A204.1 (cell line): ENCODE measurements at regions not wholly inside any gene's neighbourhood (a gene's known extent, or its start where the extent isn't known, plus 50 kb on each side); places are given as distances from the start of the nearest gene placed in this dataset.

Experiments
- FAIRE-seq: peaks from 2 replicates; lab custom pipeline; 2012; peaks lifted over from hg19 to GRCh38; lab: Jason Lieb, UNC

DNA sequence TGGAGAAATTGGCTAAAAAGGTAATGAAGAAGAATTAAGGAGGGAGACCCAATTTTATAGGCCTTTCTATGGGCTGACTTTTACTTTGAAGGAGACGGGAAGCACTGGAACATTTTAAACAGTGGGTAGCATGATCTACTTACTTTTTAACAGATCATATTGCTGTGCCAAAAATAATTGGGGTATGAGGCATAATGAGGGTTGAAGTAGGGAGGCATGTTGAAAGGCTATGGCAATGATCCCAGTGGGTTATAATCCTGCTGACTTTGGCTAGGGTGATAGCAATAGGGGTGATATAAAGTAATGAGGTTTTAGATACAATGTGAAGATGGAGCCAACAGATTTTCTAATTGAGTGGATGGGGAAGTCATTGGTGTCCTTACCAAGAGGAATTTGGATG is 73.2 kb downstream of the GPR37 start:
- no peak for FAIRE-seq

DNA sequence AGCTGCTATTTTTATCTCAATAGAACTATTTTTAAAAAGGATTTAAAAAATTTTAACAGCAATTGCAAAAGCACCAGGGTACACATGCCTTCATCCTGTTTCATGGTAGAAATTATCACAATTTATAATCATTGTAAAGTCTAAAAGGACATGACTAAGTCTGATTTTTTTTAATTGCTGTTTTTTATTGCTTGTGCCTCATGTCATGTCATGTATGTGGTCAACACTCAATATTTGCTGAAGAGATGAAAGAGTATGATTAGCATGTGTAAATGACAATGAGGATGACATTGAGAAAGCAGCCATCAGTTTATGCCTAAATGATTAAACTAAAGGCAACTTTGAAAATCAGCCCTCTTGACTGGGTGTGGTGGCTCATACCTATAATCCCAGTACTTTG is 74.8 kb downstream of the GPR37 start:
- no peak for FAIRE-seq

DNA sequence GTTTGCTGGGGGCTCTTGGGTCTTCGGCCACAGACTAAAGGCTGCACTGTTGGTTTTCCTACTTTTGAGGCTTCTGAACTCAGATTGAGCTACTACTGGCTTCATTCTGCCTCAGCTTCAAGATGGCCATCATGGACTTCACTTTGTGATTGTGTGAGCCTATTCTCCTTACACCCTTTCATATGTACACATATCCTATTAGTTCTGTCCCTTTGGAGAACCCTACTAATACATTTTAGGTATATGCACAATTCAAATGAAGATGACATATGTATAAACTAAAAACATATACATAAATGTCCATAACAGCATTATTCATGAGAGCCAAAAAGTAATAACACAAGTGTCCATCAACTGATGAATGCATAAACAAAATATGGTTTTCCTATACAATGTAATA is 75.7 kb downstream of the GPR37 start:
- no peak for FAIRE-seq

DNA sequence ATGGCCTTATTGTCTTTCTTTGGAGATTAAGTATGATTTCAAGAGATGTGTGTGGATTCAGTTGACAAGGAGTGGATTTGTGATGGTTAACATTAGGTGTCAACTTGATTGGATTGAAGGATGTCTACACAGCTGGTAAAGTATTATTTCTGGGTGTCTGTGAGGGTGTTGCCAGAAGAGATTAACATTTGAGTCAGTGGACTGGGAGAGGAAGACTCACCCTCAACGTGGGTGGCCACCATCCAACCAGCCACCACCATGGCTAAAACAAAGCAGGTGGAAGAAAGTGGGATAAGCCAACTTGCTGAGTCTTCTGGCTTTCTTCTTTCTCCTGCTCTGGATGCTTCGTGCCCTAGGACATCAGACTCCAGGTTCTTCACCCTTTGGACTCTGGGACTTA is 76.1 kb downstream of the GPR37 start:
- FAIRE-seq = no peak

DNA sequence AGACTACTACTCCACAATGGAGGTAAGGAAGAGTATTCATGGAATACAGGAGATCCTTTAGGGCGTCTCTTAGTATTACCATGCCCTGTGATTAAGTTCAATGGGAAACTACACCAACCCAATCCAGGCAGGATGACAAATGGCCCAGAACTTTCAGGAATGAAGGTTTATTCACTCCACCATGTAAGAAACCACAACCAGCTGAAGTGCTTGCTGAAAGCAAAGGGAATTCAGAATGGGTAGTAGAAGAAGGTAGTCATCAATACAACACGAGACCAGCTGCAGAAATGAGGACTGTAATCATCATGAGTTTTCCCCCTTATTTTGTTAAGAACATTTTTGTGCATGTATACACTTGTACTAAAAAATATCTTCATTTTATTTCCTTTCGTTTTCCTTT is 76.6 kb downstream of the GPR37 start:
- FAIRE-seq = no peak

DNA sequence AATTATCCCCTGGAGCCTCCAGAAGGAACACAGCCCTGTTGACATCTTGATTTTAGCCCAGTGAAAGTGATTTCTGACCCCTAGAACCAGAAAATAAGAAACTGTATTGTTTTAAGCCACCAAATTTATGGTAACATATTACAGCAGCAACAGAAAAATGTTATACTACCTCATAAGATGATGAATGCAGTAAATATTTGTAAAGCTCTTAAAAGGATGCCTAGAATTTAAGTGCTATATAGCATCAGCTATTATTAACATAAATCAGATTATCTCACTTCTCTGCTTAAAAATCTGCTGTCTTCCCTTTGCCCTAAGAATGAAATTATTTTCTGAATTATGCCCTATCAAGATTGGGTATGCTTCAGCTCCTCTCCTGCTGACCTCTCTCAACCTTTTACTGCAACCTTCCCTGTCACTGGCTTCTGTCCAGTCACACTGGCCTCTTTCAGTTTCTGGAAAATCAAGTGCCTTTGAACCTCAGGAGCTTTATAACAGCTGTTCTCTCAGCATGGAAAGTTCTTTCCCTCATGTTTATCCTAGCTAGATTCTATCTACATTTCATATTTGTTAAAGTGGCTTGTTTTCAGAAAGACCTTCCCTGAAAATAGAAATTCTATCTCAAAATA is 78.9 kb downstream of the GPR37 start:
- no peak for FAIRE-seq

DNA sequence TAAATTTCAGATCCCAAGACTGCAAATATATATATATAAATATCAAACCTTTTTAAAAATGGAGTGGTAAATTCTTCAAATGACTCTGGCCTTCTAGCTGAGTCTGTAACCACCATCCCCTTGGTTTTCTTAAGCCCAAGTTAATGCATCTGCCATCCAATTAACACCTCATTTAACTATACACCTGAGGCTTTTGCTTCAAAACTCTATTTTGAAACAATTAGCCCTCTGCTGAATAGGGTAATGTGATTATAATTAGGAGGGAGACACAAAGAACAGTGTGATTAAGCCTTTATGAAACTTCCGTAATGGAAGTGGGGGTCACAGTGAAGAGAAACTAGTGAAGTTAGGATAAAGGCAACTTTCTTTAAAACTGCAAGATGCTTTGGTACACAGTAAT is 83.6 kb downstream of the GPR37 start:
- no peak for FAIRE-seq

DNA sequence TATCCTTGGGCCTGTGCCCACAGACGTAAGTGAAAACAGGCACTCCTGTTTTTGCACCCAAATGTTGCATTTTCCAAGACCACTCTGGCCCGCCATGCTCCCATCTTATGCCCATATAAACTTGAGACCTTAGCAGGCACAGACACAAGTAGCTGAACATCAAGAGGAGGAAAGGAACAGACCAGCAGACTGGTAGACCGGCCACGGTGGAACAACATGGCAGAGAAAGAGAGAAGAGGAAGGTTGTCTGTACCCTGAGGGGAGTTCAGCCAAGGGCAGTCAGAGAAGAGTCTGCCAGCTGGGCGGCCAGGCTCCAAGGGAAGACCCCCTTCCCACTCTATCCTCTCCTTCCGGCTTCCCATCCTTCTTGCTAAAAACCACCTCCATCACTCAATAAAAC is 85.3 kb downstream of the GPR37 start:
- no peak for FAIRE-seq

DNA sequence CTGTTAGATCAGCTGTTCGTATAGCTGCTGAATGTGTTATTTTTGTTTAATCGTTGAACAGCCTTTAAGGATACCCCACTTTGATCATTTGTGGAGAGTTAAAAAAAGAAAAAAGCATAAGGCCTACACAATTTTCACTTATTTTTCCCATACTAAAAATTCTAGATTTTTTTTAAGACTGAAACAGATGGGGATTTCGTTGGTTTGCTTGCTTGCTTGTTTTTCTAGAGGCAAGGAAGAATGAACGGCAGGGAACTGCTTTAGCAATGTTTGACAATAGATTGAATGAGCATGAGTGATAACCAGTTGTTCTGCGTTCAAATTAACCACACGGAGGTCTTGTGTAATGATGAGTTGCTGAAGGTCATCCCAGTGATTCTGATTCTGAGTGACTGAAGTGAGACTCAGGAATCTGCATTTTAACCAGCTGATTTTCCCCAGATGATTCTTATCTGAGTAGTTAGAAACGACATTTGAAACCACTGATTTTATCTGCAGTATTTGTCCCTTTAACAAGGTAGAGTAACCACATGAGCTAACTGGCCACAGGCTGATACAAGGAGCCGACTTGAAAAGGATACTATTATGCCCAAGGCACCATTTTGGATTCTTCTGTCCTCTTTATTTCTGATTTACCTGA is 85.9 kb downstream of the GPR37 start:
- FAIRE-seq = no peak

DNA sequence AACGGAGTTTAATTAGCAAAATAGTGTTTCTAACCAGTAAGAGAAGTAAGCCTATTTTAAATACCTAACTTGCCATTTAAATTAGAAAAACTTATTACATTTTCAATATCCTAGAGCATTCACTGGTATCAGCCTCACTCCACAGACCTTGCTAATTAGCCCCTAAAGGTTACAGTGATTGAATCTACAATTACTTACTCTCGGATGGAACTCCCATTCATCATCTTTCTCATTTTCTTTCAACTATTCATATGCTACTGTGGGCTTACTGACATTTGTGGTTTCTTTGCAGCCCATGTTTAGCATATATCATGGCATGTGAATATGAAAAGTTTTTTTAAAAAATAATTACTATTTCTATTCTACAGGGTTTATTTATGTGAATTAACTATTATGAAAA is 86.4 kb downstream of the GPR37 start:
- FAIRE-seq = no peak

DNA sequence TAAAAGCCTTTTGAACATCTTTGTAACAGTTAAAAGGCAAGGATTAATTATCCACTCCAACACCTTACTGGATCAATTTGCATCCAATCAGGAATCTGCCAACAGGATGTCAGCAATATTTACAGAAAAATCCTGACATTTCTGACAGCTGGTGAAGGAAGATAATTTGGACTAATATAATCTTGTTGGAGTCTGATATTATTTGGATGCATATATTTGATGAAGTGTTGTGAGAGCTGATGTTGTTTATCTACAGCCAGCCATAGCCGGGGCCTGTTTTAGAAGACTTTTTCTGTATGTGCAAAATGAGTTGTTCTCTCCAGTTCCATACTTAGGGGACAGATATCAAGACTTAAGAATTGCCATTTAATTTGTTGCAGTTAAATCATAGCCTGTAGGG is 91.1 kb downstream of the GPR37 start:
- no peak for FAIRE-seq

DNA sequence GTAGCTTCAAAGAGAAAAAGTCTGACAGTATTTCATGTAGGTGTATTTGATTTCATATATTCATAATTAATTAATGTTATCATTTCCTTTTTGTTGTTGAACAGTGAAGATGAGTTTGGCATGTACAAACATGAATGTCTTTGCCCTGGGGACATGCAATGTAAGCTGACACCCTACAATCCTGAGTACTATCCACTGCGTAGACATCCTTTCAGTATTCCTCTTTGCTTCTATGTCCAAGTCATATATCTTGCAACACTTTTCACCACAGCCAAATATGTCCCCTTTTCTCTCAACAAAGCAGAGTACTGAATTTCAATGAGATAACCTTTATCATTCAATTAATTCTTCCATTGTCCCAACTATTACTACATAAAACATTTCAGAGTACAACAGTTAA is 93.6 kb downstream of the GPR37 start:
- FAIRE-seq = no peak

DNA sequence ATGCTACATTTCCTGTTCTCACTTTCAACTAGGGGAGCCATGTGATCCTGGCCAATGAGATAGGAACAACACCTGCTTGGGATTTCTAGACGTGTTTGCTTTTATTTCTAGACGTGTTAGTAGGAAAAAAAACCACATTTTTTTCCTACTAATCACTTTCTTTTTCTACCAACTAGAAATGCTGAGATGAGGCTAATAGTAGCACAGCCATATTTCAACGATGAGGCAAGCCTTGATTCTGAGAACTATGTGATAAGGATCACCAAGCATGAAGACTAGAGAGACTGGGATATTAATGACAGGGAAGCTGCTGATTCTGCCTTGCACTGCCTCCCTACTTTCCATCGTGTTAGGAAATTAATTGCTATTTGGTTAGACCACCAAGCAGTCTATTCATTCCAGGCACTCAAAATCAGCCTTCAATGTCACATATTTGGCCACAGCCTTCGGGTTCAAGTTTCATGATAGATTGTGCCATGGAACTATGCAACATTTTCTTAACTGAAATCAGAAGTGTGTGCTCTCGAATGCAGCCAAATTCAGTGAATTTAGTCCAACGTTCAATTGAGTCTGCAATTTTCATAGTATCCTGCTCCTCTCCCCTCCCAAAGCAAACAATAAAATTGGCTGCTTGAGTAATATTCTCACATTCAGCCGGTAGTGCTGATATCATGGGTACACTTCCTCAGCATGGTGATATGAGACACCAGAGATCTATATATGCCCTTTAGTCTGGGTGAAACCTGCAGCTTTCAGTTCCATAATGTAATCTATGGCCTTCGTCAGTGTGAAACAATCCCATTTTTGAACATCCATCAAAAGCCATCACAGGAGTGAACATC is 98.1 kb downstream of the GPR37 start:
- no peak for FAIRE-seq

DNA sequence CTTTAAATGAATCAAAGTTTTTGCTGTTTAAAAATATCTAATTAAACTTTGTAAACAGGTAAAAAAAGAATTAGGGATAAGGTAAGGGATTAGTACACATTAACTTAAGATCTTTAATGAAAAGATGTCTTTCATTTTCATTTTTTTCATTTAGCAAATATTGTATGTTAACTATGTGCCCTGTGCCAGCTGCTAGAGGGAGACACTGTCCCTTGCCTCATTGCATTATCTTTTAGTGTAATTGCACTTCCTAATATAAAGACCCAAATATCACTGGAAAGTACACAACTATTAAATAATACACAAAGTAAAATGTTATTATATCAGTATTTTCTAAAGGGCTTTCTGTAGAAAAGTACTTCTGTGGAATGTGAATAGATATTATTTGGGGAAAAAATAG is 102.7 kb downstream of the GPR37 start:
- FAIRE-seq = no peak

DNA sequence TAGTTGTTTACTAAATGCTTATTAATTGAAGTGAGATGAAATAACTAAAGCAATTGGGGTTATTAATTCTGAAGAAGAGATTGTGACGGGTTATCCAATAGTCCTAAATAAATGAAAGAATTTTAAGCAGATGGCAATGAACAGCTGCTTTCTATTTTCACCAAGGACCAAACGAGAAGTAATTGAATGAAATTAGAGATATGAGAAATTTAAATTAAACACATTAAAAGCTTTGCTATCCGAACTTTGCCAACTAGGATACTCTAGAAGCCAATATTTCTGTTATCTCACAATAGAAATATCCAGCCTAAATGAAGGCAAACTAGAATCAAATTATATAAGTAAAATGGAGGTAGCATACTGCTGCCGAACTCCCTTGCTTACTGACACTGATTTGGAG is 103.2 kb downstream of the GPR37 start:
- no peak for FAIRE-seq

DNA sequence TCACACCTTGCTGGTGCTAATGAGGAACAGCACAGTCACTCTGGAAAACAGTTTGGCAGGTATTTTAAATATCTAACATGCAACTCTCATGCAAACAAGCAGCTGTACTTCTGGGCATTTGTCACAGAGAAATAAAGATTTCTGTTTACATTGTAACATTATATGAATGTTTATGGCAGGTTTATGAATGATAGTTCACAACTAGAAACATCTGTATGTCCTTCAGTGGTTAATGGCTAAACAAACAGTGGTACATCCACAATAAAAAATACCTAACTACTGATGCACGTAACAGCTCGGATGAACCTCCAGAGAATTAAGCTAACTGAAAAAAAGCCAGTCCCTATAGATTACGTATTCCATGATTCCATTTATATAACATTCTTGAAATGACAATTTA is 109.6 kb downstream of the GPR37 start:
- FAIRE-seq = no peak

DNA sequence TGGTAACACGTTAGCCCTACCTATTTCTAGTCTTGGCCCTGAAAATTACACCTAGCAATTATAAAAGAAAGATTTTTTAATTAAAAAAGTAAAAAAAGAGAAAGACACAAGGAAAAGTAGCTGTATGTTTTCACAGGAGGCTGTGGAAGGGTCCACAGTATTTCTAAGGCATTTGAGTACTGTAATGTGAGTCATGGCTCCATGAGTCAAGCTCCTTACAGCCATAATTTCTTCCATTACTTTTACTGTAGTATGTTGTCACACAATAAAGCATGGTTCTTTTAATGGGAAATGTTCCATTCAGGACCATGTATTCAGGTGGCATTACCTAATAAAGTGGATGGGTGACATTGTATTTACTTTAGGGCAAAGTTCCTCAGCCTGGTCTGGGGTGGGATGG is 113.4 kb downstream of the GPR37 start:
- no peak for FAIRE-seq

DNA sequence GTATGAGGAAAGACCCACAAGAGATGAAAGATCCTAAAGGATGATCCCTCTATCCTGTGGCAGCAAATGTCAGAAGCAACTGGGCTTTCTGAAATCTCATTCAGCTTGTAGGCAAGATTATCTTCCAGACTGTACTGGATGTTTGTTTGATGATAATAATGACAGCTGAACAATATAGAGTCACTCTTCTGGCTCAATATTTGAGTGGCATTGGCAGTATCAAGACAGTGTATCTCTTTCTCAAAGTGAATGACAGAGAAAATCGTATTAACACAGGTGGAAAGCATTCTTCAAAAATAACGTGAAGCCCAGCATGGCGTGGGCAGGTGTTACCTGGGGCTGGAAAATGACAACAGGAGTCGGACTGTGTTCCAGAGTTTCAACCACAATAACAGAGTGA is 114.5 kb downstream of the GPR37 start:
- FAIRE-seq = no peak

DNA sequence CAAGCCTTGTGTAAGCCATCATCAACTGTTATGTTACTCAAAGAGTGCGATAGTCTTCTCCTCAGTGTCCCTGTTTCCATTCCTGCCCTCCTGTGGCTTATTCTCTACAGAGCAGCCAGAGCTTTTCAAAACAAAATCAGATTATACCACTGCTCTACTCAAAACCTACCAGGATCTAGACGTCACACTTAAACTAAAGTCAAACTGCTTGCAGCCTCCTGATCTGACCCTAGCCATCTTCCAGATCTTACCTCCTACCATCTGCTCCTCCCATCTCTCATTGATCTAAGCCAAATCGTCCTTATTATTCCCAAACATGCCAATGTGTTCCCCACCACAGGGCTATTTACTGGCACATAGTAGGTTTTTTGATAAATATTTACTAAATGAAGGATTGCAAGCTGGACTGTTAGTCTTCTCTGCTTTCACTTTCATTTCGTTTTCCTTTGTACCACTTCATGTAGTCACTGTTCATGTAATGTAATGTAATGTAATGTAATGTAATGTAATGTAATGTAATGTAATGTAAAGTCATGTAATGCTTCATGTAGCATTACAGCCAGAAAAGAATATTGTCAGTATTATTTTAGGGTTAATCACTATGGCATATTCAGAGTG is 116.1 kb downstream of the GPR37 start:
- peak; percentile 49 for FAIRE-seq

DNA sequence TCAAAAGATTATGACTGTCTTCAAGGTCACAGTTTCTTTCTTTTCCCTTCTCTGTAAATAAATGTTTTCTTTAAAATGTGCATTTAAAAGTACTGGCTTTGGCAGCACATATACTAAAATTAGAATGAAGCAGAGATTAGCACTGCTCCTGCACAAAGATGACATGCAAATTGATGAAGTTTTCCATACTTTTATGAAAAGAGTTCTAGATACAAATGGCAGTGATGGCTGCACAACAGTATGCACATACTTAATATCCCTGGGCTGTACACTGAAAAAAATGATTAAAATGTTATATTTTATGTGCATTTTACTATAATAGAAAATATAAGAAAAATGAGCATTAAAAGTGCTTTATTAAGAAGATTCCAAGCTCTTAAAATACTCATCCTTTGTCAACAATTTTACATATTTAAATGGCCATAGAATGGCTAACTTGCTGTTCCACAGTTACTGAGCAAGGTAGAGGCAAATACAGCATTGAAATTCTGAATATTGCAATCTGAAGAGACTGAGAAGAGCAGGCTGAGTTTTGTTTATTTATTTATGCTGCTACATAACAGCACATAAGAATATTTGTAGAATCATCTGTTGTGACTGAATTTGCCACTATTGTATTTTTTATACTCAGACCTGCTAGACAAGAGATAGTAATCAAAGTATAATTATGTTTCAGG is 117.8 kb downstream of the GPR37 start:
- FAIRE-seq = no peak

DNA sequence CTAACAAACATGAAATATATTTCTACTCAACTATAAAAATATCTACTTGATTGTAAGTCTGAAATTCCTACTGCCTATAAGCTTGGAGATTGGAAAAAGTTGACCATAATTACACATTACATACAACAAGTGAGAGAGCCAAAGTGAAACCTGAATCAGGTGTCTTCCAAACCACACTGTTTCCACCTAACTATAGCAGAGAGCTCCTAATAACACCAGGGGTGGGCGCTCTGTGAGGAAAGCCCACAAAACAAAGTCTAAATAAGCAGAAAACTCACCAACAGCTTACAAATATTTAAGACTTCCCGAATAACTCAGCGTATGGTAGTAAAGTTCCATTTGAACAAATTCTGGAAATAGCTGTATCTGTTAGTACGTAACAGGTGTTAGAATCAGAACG is 119.9 kb downstream of the GPR37 start:
- FAIRE-seq = no peak

DNA sequence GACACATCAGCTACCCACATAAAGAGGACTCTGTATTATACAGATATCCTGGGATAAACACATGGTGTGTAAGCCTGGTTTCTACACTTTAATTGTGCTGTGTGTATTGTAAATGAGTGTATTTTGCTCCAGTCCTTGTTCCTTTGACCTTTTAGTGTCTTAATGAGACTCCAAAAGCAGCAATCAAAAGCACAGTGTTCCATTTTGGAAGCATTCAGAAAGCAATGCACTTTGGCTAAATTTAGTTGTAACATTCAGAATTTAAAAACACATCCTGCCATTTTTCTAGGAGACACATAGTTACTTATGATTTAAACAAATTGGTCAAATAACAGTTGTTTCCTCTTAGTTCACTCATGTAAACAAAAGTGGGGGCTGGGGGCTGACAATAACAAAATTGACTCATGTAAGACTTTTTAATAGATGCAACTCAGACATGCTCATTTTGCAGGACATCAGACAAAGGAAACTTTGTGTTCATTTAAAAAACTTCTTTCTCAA is 122.2 kb downstream of the GPR37 start:
- FAIRE-seq = no peak

DNA sequence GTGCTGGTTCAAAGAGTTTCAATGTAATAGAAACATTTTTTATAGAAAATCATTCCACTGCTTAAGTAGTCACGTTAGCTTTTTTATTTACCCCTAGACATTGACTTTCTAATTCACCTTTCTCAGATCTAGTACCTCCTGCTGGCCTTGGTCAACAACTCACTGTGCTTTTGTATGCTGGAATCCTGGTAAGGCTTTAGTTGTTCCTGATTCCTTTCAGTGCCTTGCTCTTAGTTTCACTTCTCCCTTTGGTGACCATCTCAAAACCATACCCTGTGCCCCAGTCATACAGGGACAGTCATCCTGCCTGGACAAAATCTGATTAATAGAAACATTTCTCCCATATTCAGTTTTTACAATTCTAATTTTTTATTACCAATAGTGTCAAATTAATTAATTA is 130.2 kb downstream of the GPR37 start:
- no peak for FAIRE-seq
